K562 (cell line): ENCODE measurements at regions not wholly inside any gene's neighbourhood (a gene's known extent, or its start where the extent isn't known, plus 50 kb on each side); places are given as distances from the start of the nearest gene placed in this dataset.

ENCODE experiments used
- FOXM1 ChIP-seq, 2 experiments: fragments of 450-650 bp in 1 of 2; sonication (generic) in 1 of 2; formaldehyde crosslinking in 1 of 2; IDR thresholded peaks; 2 replicates each; pipeline versions ENCODE4 v1.6.1 to v1.9.0; 2017 to 2022; ENCODE audit warnings: low read depth in 2 of 2, mild to moderate bottlenecking in 2 of 2, missing genetic modification reagents in 1 of 2, moderate library complexity in 1 of 2
- KLF1 ChIP-seq: fragments of 450-650 bp; IDR thresholded peaks from 2 replicates; pipeline ENCODE4 v1.6.1; 2016; ENCODE audit warnings: missing genetic modification characterization, missing compliant biosample characterization
- LARP7 ChIP-seq: fragments of 450-650 bp; IDR thresholded peaks from 2 replicates; pipeline ENCODE4 v1.6.1; 2016
- MTA3 ChIP-seq: fragments of 450-650 bp; formaldehyde crosslinking; IDR thresholded peaks from 2 replicates; pipeline ENCODE4 v1.6.1; 2017; ENCODE audit warnings: mild to moderate bottlenecking, borderline replicate concordance
- NFIC ChIP-seq: fragments of 450-650 bp; IDR thresholded peaks from 2 replicates; pipeline ENCODE4 v1.6.1; 2017; ENCODE audit warnings: mild to moderate bottlenecking, inconsistent platforms
- POLR2A ChIP-seq: fragments of 450-650 bp; conservative IDR thresholded peaks from 2 replicates; pipeline ENCODE4 v1.6.1; 2016
- POLR2AphosphoS5 ChIP-seq: IDR thresholded peaks from 2 replicates; pipeline ENCODE4 v1.6.1; 2011; ENCODE audit warnings: mild to moderate bottlenecking, low read depth, low read length, moderate library complexity; ENCODE audit not compliant: control insufficient read depth, insufficient read depth
- PYGO2 ChIP-seq: fragments of 450-650 bp; IDR thresholded peaks from 2 replicates; pipeline ENCODE4 v1.6.1; 2016; ENCODE audit warnings: mild to moderate bottlenecking, missing genetic modification characterization, moderate library complexity, missing compliant biosample characterization
- RBBP5 ChIP-seq: fragments of 200-600 bp; sonication (generic); IDR thresholded peaks from 2 replicates; pipeline ENCODE4 v1.6.1; 2012; ENCODE audit warnings: borderline replicate concordance, mild to moderate bottlenecking, low read length, control low read depth, inconsistent platforms; ENCODE audit not compliant: insufficient read depth, poor library complexity, severe bottlenecking
- SRSF9 ChIP-seq: fragments of 200-400 bp; formaldehyde crosslinking; IDR thresholded peaks from 2 replicates; pipeline ENCODE4 v1.6.1; 2017; ENCODE audit warnings: low read depth, low read length, borderline replicate concordance
- TF ChIP-seq, protein P1 (sequence below), 2 experiments: fragments of 450-650 bp; formaldehyde crosslinking in 1 of 2; IDR thresholded peaks; 2 replicates each; pipeline versions ENCODE4 v1.4.0 to v1.6.1; 2014 to 2020; ENCODE audit warnings: mild to moderate bottlenecking in 2 of 2, borderline replicate concordance in 1 of 2, low read depth in 1 of 2
- TF ChIP-seq, protein P2 (sequence below), 3 experiments: IDR thresholded peaks in 2 of 3; conservative IDR thresholded peaks in 1 of 3; 2 replicates each; pipeline ENCODE4 v1.5.1; 2011 to 2012; ENCODE audit warnings: low read length in 3 of 3, mild to moderate bottlenecking in 3 of 3, control low read depth in 2 of 3, improper control_type of control experiment in 1 of 3, inconsistent platforms in 1 of 3, low read depth in 1 of 3, mixed read lengths in 1 of 3, moderate library complexity in 1 of 3; ENCODE audit not compliant: insufficient read depth in 2 of 3

DNA sequence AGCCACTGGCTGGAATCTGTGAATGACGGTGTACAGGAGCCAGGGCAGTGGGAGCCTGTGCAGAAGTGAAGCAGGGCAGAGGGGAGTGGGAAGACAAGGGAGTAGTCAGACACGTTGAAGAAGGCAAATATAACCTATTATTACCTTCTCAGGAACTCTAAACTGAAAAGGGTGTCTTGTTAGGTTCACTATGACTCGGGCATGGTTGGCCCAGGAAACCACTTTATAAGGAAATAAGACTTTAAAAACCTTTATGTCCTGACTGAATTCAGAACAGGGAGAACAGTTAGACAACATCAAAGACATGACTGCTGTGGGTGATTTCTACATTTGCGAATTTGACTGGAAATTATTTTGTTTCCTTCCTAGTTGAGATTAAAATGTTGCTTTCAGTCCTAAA lies 107.5 kb downstream of the ACER2 start:
- TF ChIP-seq FOXM1 (IDR thresholded peaks at IDR 0.05; ENCODE audit: low read depth), result no peak
- TF ChIP-seq FOXM1 (CRISPR knock-in tag; IDR thresholded peaks at IDR 0.05; ENCODE audit: low read depth), result no peak
- TF ChIP-seq, protein P1, sequence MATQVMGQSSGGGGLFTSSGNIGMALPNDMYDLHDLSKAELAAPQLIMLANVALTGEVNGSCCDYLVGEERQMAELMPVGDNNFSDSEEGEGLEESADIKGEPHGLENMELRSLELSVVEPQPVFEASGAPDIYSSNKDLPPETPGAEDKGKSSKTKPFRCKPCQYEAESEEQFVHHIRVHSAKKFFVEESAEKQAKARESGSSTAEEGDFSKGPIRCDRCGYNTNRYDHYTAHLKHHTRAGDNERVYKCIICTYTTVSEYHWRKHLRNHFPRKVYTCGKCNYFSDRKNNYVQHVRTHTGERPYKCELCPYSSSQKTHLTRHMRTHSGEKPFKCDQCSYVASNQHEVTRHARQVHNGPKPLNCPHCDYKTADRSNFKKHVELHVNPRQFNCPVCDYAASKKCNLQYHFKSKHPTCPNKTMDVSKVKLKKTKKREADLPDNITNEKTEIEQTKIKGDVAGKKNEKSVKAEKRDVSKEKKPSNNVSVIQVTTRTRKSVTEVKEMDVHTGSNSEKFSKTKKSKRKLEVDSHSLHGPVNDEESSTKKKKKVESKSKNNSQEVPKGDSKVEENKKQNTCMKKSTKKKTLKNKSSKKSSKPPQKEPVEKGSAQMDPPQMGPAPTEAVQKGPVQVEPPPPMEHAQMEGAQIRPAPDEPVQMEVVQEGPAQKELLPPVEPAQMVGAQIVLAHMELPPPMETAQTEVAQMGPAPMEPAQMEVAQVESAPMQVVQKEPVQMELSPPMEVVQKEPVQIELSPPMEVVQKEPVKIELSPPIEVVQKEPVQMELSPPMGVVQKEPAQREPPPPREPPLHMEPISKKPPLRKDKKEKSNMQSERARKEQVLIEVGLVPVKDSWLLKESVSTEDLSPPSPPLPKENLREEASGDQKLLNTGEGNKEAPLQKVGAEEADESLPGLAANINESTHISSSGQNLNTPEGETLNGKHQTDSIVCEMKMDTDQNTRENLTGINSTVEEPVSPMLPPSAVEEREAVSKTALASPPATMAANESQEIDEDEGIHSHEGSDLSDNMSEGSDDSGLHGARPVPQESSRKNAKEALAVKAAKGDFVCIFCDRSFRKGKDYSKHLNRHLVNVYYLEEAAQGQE (IDR thresholded peaks at IDR 0.05; ENCODE audit: borderline replicate concordance), result no peak
- TF ChIP-seq, protein P1 (CRISPR knock-in tag; IDR thresholded peaks at IDR 0.05; ENCODE audit: low read depth), result no peak
- TF ChIP-seq POLR2AphosphoS5, result no peak
- TF ChIP-seq, protein P2, sequence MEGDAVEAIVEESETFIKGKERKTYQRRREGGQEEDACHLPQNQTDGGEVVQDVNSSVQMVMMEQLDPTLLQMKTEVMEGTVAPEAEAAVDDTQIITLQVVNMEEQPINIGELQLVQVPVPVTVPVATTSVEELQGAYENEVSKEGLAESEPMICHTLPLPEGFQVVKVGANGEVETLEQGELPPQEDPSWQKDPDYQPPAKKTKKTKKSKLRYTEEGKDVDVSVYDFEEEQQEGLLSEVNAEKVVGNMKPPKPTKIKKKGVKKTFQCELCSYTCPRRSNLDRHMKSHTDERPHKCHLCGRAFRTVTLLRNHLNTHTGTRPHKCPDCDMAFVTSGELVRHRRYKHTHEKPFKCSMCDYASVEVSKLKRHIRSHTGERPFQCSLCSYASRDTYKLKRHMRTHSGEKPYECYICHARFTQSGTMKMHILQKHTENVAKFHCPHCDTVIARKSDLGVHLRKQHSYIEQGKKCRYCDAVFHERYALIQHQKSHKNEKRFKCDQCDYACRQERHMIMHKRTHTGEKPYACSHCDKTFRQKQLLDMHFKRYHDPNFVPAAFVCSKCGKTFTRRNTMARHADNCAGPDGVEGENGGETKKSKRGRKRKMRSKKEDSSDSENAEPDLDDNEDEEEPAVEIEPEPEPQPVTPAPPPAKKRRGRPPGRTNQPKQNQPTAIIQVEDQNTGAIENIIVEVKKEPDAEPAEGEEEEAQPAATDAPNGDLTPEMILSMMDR (IDR thresholded peaks at IDR 0.05 in 2 of 3, conservative IDR thresholded peaks at IDR 0.05 in 1 of 3; ENCODE audit: insufficient read depth in 2 of 3, low read depth in 1 of 3, low read length in 3 of 3), result no peak
- TF ChIP-seq KLF1 (tag), result no peak
- no peak for TF ChIP-seq PYGO2 (tag)
- TF ChIP-seq RBBP5, result no peak
- TF ChIP-seq NFIC, result no peak
- TF ChIP-seq MTA3, result no peak
- no peak for TF ChIP-seq SRSF9
- TF ChIP-seq POLR2A, result no peak
- TF ChIP-seq LARP7, result no peak
